GM12872 (cell line): ENCODE measurements at regions not wholly inside any gene's neighbourhood (a gene's known extent, or its start where the extent isn't known, plus 50 kb on each side); places are given as distances from the start of the nearest gene placed in this dataset.

ENCODE experiments used
- CTCF ChIP-seq: IDR thresholded peaks from 3 replicates; pipeline ENCODE4 v1.5.1; 2011; ENCODE audit warnings: low read depth, mild to moderate bottlenecking, low read length, moderate library complexity; ENCODE audit not compliant: insufficient read depth

- TF ChIP-seq CTCF: no peak
Measured at GRCh38 chr13:65309906-65310305, 1920.2 kb downstream of the PCDH9 start.

GRCh38 chr13:65307056-65307455 lies 1923.1 kb downstream of the PCDH9 start:
- TF ChIP-seq CTCF: no peak

- TF ChIP-seq CTCF: no peak
Measured at GRCh38 chr13:65302691-65303090, 1927.4 kb downstream of the PCDH9 start.

- no peak for TF ChIP-seq CTCF
Measured at GRCh38 chr13:65301506-65301905, 1928.6 kb downstream of the PCDH9 start.

- no peak for TF ChIP-seq CTCF
Measured at GRCh38 chr13:65300220-65300619, 1929.9 kb downstream of the PCDH9 start.

GRCh38 chr13:65293530-65294198 lies 1936.5 kb downstream of the PCDH9 start:
- TF ChIP-seq CTCF: no peak

- TF ChIP-seq CTCF: no peak
Measured at GRCh38 chr13:65292488-65292901, 1937.6 kb downstream of the PCDH9 start.
